ENCODE measurements at regions not wholly inside any gene's neighbourhood (a gene's known extent, or its start where the extent isn't known, plus 50 kb on each side); places are given as distances from the start of the nearest gene placed in this dataset.

DNA sequence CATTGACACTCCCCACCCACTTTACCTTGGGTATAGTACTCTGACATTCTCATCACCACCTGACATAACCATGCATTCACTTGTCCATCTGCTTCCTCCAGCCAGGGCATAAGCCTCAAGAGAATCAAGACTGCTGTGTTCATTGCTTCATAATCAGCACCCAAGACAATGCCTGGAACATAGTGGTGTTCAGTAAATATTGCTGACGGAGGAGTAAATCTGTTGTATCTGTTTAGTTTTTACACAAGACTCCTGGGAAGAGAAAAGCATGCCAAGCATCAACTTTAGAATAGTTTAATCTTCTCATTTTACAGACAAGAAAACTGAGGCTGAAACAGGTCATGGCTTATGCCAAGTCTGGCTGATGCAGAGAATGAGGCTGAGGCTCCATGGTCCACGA lies 173.9 kb upstream of the DUSP10 start:
- Histone ChIP-seq H3K4me1 (ENCODE audit: control insufficient read depth in 1 of 2, insufficient read depth in 2 of 2, low read depth in 1 of 2, low read length in 1 of 2) (no peaks in the 10 kb centered on the region), H2AFZ (ENCODE audit: low read depth) (no peak overlapping the region), H4K20me1 (ENCODE audit: insufficient read depth) (no peaks in the 10 kb centered on the region), H3K27me3 (ENCODE audit: insufficient read depth) (no peaks in the 10 kb centered on the region; the same call in 1 of the 2 replicates), H3K79me2 (ENCODE audit: insufficient read depth) (no peaks in the 10 kb centered on the region), H3F3A (replicated peaks; ENCODE audit: insufficient read depth) (no peaks in the 10 kb centered on the region), H3K27ac (ENCODE audit: low read depth in 2 of 2, low read length in 1 of 2) (no peak overlapping the region), H3K4me2 (no peak overlapping the region), H3K4me3 (ENCODE audit: low read depth in 2 of 2, low read length in 1 of 2) (no peak overlapping the region), H3K9me3 (no peaks in the 10 kb centered on the region), H3K36me3 (replicated peaks in 1 of 2; ENCODE audit: control insufficient read depth in 1 of 2, insufficient read depth in 2 of 2, low read length in 1 of 2) (no peaks in the 10 kb centered on the region), H3K9me2 (no peaks in the 10 kb centered on the region), H3K9ac (no peak overlapping the region)
- WGBS (ENCODE audit: low lambda C conversion rate), result 52% methylated on average over 2 of the region's 2 CpGs
- ChIA-PET POLR2A (no interaction called here), CTCF (no interaction called here)
- no peak for DNase-seq
- no peak for TF ChIP-seq USF2 (IDR thresholded peaks at IDR 0.05; ENCODE audit: borderline replicate concordance, low read depth, low read length)
- no peak for TF ChIP-seq RCOR1 (IDR thresholded peaks at IDR 0.05; ENCODE audit: low read length)
- TF ChIP-seq RFX5 (IDR thresholded peaks at IDR 0.05; ENCODE audit: low read length), result no peak

- H3K27ac ChIP-seq (ENCODE audit: low read depth in 2 of 2, low read length in 1 of 2), result no peak overlapping the region
- H3K9me2 ChIP-seq, result no peaks in the 10 kb centered on the region
- ChIA-PET CTCF (no interaction called here), POLR2A (no interaction called here)
- no peaks in the 10 kb centered on the region for H3K9me3 ChIP-seq
- H3F3A ChIP-seq (replicated peaks; ENCODE audit: insufficient read depth), result no peaks in the 10 kb centered on the region
- no peaks in the 10 kb centered on the region for H3K79me2 ChIP-seq (ENCODE audit: insufficient read depth)
- no peaks in the 10 kb centered on the region for H3K36me3 ChIP-seq (replicated peaks in 1 of 2; ENCODE audit: control insufficient read depth in 1 of 2, insufficient read depth in 2 of 2, low read length in 1 of 2)
- TF ChIP-seq RXRA (IDR thresholded peaks at IDR 0.05; ENCODE audit: borderline replicate concordance, low read depth), result no peak
- no peak for TF ChIP-seq TAF1 (IDR thresholded peaks at IDR 0.05; ENCODE audit: borderline replicate concordance, low read depth, low read length)
- no peak for TF ChIP-seq TCF12 (IDR thresholded peaks at IDR 0.05)
- TF ChIP-seq USF1 (IDR thresholded peaks at IDR 0.05; ENCODE audit: borderline replicate concordance, low read depth), result no peak
- no peak for TF ChIP-seq SMC3 (IDR thresholded peaks at IDR 0.05; ENCODE audit: low read depth, low read length)
- TF ChIP-seq MAX (IDR thresholded peaks at IDR 0.05; ENCODE audit: low read depth), result no peak
- no peak for TF ChIP-seq RFX5 (IDR thresholded peaks at IDR 0.05; ENCODE audit: low read length)
- TF ChIP-seq ELF1 (IDR thresholded peaks at IDR 0.05), result no peak
- no peak for TF ChIP-seq GATA2 (CRISPR knock-in tag; IDR thresholded peaks at IDR 0.05)
- no peak for TF ChIP-seq RCOR1 (IDR thresholded peaks at IDR 0.05; ENCODE audit: low read length)
- TF ChIP-seq, protein P1, sequence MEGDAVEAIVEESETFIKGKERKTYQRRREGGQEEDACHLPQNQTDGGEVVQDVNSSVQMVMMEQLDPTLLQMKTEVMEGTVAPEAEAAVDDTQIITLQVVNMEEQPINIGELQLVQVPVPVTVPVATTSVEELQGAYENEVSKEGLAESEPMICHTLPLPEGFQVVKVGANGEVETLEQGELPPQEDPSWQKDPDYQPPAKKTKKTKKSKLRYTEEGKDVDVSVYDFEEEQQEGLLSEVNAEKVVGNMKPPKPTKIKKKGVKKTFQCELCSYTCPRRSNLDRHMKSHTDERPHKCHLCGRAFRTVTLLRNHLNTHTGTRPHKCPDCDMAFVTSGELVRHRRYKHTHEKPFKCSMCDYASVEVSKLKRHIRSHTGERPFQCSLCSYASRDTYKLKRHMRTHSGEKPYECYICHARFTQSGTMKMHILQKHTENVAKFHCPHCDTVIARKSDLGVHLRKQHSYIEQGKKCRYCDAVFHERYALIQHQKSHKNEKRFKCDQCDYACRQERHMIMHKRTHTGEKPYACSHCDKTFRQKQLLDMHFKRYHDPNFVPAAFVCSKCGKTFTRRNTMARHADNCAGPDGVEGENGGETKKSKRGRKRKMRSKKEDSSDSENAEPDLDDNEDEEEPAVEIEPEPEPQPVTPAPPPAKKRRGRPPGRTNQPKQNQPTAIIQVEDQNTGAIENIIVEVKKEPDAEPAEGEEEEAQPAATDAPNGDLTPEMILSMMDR (IDR thresholded peaks at IDR 0.05), result no peak
- no peak for TF ChIP-seq EZH2phosphoT487 (IDR thresholded peaks at IDR 0.05; ENCODE audit: borderline replicate concordance, low read depth)
- TF ChIP-seq SIN3A (IDR thresholded peaks at IDR 0.05; ENCODE audit: borderline replicate concordance, low read depth, low read length), result no peak
- no peaks in the 10 kb centered on the region for H4K20me1 ChIP-seq (ENCODE audit: insufficient read depth)
- no peak overlapping the region for H3K9ac ChIP-seq
- H3K27me3 ChIP-seq (ENCODE audit: insufficient read depth), result no peaks in the 10 kb centered on the region; the same call in 1 of the 2 replicates
- 78% methylated on average over 3 of the region's 3 CpGs for WGBS (ENCODE audit: low lambda C conversion rate)
- H3K4me2 ChIP-seq, result no peak overlapping the region
- DNase-seq, result no peak
- H2AFZ ChIP-seq (ENCODE audit: low read depth), result no peak overlapping the region
- H3K4me3 ChIP-seq (ENCODE audit: low read depth in 2 of 2, low read length in 1 of 2), result no peak overlapping the region
- H3K4me1 ChIP-seq (ENCODE audit: control insufficient read depth in 1 of 2, insufficient read depth in 2 of 2, low read depth in 1 of 2, low read length in 1 of 2), result no peaks in the 10 kb centered on the region
Measured at GRCh38 chr1:221913351-221913892, 171.5 kb upstream of the DUSP10 start.
